ENCODE measurements at regions not wholly inside any gene's neighbourhood (a gene's known extent, or its start where the extent isn't known, plus 50 kb on each side); places are given as distances from the start of the nearest gene placed in this dataset.

DNA sequence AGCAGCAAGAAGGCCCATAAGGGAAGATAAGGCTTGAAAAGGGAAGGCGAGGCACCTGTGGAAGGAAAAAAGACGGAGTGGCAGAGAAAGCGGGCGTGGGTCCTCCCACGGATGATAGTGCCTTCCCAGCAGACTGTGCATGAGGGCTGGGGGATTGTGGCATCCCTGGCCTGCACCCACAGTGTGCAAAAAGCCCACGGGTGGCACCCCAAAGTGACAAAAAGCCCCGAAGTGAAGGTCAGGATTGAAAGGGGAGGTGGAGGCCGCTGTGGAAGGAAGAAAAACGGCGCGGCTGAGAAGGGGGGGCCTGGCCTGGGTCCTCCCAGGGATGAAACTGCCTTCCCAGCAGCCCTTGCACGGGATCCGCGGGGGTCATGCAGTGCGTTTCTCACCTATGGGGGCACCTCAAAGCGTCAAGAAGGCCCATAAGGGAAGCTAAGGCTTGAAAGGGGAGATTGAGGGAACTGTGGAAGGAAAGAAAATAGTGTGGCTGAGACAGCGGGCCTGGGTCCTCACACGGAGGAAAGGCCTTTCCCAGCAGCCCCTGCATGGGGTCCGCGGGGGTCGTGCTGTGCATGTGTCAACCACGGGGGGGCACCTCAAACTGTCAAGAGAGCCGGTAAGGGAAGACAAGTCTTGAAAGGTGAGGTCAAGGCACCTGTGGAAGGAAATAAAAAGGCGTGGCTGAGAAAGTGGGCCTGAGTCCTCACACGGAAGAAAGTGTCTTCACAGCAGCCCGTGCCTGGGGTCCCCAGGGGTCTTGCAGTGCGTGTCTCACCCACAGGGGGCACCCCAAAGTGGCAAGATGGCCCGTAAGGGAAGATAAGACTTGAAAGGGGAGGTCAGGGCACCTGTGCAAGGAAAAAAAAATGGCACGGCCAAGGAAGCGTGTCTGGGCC, 274.1 kb downstream of the ALG10 start:
- TF ChIP-seq, protein P1, sequence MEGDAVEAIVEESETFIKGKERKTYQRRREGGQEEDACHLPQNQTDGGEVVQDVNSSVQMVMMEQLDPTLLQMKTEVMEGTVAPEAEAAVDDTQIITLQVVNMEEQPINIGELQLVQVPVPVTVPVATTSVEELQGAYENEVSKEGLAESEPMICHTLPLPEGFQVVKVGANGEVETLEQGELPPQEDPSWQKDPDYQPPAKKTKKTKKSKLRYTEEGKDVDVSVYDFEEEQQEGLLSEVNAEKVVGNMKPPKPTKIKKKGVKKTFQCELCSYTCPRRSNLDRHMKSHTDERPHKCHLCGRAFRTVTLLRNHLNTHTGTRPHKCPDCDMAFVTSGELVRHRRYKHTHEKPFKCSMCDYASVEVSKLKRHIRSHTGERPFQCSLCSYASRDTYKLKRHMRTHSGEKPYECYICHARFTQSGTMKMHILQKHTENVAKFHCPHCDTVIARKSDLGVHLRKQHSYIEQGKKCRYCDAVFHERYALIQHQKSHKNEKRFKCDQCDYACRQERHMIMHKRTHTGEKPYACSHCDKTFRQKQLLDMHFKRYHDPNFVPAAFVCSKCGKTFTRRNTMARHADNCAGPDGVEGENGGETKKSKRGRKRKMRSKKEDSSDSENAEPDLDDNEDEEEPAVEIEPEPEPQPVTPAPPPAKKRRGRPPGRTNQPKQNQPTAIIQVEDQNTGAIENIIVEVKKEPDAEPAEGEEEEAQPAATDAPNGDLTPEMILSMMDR (IDR thresholded peaks at IDR 0.05; ENCODE audit: low read depth, low read length) = no peak
- no peak overlapping the region for H3K4me3 ChIP-seq (replicated peaks in 1 of 2; ENCODE audit: low read depth in 2 of 2, low read length in 2 of 2)
- no peak for DNase-seq (ENCODE audit: low read depth in 2 of 2)

DNA sequence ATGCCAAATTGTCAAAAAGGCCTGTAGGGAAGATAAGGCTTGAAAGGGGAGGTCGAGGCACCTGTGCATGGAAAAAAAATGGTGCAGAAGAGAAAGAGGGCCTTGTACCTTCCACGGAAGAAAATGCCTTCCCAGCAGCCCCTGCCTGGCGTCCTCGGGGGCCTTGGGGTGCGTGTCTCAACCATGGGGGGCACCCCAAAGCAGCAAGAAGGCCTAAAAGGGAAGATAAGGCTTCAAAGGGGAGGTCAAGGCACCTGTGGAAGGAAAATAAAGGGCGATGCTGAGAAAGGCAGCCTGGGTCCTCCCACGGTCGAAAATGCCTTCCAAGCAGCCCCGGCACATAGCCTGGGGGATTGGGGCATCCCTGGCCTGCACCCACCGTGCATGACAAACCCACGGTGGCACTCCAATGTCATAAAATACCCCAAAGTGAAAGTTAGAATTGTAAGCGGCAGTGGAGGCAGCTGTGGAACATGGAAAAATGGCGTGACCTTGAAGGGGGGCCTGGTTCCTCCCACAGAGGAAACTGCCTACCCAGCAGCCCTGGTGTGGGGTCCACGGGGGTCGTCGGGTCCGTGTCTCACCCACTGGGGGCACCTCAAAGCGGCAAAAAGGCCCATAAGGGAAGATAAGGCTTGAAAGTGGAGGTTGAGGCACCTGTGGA, 275.0 kb downstream of the ALG10 start:
- TF ChIP-seq, protein P1 (IDR thresholded peaks at IDR 0.05; ENCODE audit: low read depth, low read length) = no peak
- no peak for DNase-seq (ENCODE audit: low read depth in 2 of 2)

DNA sequence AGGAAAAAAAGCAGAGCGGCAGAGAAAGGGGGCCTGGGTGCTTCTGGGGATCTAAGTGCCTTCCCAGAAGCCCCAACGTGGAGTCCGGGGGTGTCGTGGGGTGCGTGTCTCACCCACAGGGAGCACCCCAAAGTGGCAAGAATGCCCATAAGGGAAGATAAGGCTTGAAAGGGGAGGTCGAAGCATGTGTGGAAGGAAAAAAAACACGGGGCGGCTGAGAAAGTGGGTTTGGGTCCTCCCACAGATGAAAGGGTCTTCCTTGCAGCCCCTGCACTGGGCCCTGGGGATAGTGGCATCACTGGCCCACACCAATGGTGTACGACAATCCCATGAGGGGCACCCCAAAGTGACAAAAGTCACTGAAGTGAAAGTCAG, 275.5 kb downstream of the ALG10 start:
- TF ChIP-seq, protein P1 (IDR thresholded peaks at IDR 0.05; ENCODE audit: low read depth, low read length) = no peak
- H3K4me3 ChIP-seq (replicated peaks in 1 of 2; ENCODE audit: low read depth in 2 of 2, low read length in 2 of 2) = no peak overlapping the region
- DNase-seq (ENCODE audit: low read depth in 2 of 2) = no peak

More for the DNA sequence above, 275.0 kb downstream of the ALG10 start:
- no peak overlapping the region for H3K4me3 ChIP-seq (replicated peaks in 1 of 2; ENCODE audit: low read depth in 2 of 2, low read length in 2 of 2)

DNA sequence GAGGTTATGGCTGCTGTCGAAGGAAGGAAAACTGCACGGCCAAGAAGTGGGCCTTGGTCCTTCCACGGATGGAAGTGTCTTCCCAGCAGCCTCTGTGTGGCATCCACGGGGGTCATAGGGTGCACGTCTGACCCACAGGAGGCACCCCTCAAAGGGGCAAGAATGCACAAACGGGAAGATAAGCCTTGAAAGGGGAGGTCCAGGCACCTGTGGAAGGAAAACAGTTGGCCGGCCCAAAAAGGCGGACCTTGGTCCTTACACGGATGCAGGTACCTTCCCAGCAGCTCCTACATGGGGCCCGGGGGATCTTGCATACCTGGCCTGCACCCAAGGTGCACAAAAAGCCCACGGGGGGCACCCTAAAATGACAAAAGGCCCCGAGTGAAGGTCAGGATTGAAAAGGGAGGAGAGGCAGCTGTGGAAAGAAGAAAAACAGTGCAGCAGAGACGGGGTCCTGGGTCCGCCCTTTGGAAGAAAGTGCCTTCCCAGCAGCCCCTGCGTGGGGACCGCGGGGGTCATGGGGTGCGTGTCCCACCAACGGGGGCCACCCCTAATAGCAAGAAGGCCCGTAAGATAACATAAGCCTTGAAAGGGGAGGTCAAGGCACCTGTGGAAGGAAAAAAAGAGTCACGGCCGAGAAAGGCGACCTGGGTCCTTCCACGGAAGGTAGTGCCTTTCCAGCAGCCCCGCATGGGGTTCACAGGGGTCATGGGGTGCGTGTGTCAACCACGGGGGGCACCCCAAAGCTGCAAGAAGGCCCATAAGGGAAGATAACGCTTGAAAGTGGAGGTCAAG, 276.1 kb downstream of the ALG10 start:
- TF ChIP-seq, protein P1 (IDR thresholded peaks at IDR 0.05; ENCODE audit: low read depth, low read length) = no peak
- no peak overlapping the region for H3K4me3 ChIP-seq (replicated peaks in 1 of 2; ENCODE audit: low read depth in 2 of 2, low read length in 2 of 2)

DNA sequence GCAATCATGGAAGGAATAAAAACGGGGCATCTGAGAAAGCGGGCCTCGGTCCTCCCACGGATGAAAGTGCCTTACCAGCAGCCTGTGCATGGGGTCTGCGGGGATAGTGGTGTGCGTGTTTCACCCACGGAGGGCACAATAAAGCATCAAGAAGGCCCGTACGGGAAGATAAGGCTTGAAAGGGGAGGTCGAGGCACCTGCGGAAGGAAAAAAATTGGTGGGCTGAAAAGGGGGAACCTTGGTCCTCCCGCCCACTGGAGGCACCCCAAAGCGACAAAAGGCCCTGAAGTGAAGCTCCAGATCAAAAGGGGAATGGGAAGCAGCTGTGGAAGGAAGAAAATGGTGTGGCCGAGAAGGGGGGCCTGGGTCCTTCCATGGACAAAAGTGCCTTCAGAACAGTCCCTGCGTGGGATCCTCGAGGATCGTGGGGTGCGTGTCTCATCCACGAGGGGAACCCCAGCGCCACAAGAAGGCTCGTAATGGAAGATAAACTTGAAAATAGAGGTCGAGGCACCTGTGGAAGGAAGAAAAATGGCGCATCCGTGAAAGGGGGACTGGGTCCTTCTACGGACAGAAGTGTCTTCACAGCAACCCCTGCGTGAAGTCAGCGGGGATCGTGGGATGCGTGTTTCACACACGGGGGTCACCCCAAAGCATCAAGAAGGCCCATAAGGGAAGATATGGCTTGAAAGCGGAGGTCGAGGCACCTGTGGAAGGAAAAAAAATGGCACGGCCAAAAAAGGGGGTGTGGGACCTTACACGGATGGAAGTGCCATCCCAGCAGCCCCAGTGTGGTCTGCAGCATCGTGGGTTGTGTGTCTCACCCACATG, 276.9 kb downstream of the ALG10 start:
- no peak overlapping the region for H3K4me3 ChIP-seq (replicated peaks in 1 of 2; ENCODE audit: low read depth in 2 of 2, low read length in 2 of 2)
- TF ChIP-seq, protein P1 (IDR thresholded peaks at IDR 0.05; ENCODE audit: low read depth, low read length) = no peak
- DNase-seq (ENCODE audit: low read depth in 2 of 2) = no peak

More for the DNA sequence above, 276.1 kb downstream of the ALG10 start:
- DNase-seq (ENCODE audit: low read depth in 2 of 2) = no peak

DNA sequence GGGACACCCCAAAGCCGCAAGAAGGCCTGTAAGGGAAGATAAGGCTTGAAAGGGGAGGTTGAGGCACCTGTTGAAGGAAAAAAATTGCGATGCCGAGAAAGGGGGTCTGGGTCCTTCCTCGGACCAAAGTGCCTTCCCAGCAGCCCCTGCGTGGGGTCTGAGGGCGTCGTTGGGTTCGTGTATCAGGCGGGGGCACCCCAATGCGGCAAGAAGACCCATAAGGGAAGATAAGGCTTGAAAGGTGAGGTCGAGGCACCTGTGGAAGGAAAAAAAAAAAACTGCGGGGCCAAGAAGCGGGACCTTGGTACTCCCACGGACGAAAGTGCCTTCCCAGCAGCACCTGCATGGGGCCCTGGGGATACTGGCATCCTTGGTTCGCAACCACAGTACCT, 277.5 kb downstream of the ALG10 start:
- no peak overlapping the region for H3K4me3 ChIP-seq (replicated peaks in 1 of 2; ENCODE audit: low read depth in 2 of 2, low read length in 2 of 2)
- TF ChIP-seq, protein P1 (IDR thresholded peaks at IDR 0.05; ENCODE audit: low read depth, low read length) = no peak
- no peak for DNase-seq (ENCODE audit: low read depth in 2 of 2)

All from cardiac fibroblast (primary cell).